HEK293T (cell line): ENCODE measurements at regions not wholly inside any gene's neighbourhood (a gene's known extent, or its start where the extent isn't known, plus 50 kb on each side); places are given as distances from the start of the nearest gene placed in this dataset.

ENCODE experiments used
- BHLHE40 ChIP-seq: fragments of 450-650 bp; IDR thresholded peaks from 2 replicates; pipeline ENCODE4 v1.6.1; 2016; ENCODE audit warnings: mild to moderate bottlenecking, moderate library complexity, borderline replicate concordance
- FOXA1 ChIP-seq: fragments of 450-650 bp; IDR thresholded peaks from 2 replicates; pipeline ENCODE4 v1.6.1; 2016; ENCODE audit warnings: mild to moderate bottlenecking
- FOXK2 ChIP-seq: fragments of 450-650 bp; IDR thresholded peaks from 2 replicates; pipeline ENCODE4 v1.6.1; 2016; ENCODE audit warnings: mild to moderate bottlenecking
- FOXM1 ChIP-seq: fragments of 450-650 bp; IDR thresholded peaks from 2 replicates; pipeline ENCODE4 v1.6.1; 2017; ENCODE audit warnings: mild to moderate bottlenecking, borderline replicate concordance
- L3MBTL2 ChIP-seq: fragments of 450-650 bp; conservative IDR thresholded peaks from 2 replicates; pipeline ENCODE4 v1.6.1; 2016; ENCODE audit warnings: mild to moderate bottlenecking
- PKNOX1 ChIP-seq: fragments of 450-650 bp; IDR thresholded peaks from 2 replicates; pipeline ENCODE4 v1.6.1; 2016
- SP1 ChIP-seq: fragments of 450-650 bp; IDR thresholded peaks from 2 replicates; pipeline ENCODE4 v1.6.1; 2017
- SUZ12 ChIP-seq: fragments of 450-650 bp; IDR thresholded peaks from 2 replicates; pipeline ENCODE4 v1.6.1; 2016; ENCODE audit warnings: mild to moderate bottlenecking
- TARDBP ChIP-seq: fragments of 450-650 bp; IDR thresholded peaks from 2 replicates; pipeline ENCODE4 v1.6.1; 2016

- TF ChIP-seq SP1 = no peak
- no peak for TF ChIP-seq FOXK2
- TF ChIP-seq L3MBTL2 = no peak
- TF ChIP-seq PKNOX1 = no peak
- no peak for TF ChIP-seq TARDBP
- TF ChIP-seq BHLHE40 = no peak
- TF ChIP-seq FOXA1 = no peak
- TF ChIP-seq SUZ12 = no peak
- no peak for TF ChIP-seq FOXM1
These were observed 508.9 kb upstream of the PKN2 start for GRCh38 chr1:88175120-88175630.
